Peyer's patch (tissue), 4 donors: ENCODE measurements at regions not wholly inside any gene's neighbourhood (a gene's known extent, or its start where the extent isn't known, plus 50 kb on each side); places are given as distances from the start of the nearest gene placed in this dataset.
"Not testable (repeated sequence)": the region's sequence is repeated elsewhere in the genome, so short reads cannot be mapped to it uniquely, and the experiment has no call there.

Experiments used
- DNase-seq, 3 donors: peaks; one replicate each; pipeline ENCODE4 v3.0.0-alpha.2; 2017 to 2019
- H3K27ac ChIP-seq, 4 donors: fragments of 200-600 bp; sonication (generic); one replicate each; pipeline ENCODE4 v1.5.1; 2016 to 2019
- H3K27me3 ChIP-seq, 2 donors: fragments of 200-600 bp; sonication (generic); one replicate each; pipeline ENCODE4 v1.5.1; 2019
- H3K36me3 ChIP-seq, 3 donors: fragments of 200-600 bp; sonication (generic); one replicate each; pipeline ENCODE4 v1.5.1; 2016 to 2019
- H3K4me1 ChIP-seq, 4 donors: fragments of 200-600 bp; sonication (generic); one replicate each; pipeline ENCODE4 v1.5.1; 2016 to 2019
- H3K4me3 ChIP-seq, 4 donors: fragments of 200-600 bp; sonication (generic); 1 replicate in 3 of 4; 2 replicates in 1 of 4; pipeline ENCODE4 v1.5.1; 2016 to 2019; ENCODE audit warnings: mild to moderate bottlenecking in 1 of 4
- H3K9me3 ChIP-seq, 4 donors: fragments of 200-600 bp; sonication (generic); one replicate each; pipeline ENCODE4 v1.5.1; 2016 to 2019; ENCODE audit warnings: mild to moderate bottlenecking in 1 of 4
- CTCF ChIP-seq, 6 experiments: fragments of 450-650 bp in 4 of 6; fragments of 200-600 bp in 2 of 6; sonication (generic) in 1 of 6; IDR thresholded peaks; one replicate each; pipeline ENCODE4 v1.5.1; 2017 to 2019; ENCODE audit warnings: antibody characterized with exemption in 6 of 6, mild to moderate bottlenecking in 3 of 6, moderate library complexity in 1 of 6
- POLR2A ChIP-seq, 2 donors: fragments of 450-650 bp; IDR thresholded peaks; one replicate each; pipeline ENCODE4 v1.5.1; 2017; ENCODE audit warnings: antibody characterized with exemption in 2 of 2, mild to moderate bottlenecking in 2 of 2, moderate library complexity in 2 of 2

- DNase-seq: no peak
- TF ChIP-seq POLR2A (IDR thresholded peaks at IDR 0.05) (no peak), CTCF (IDR thresholded peaks at IDR 0.05) (no peak)
- Histone ChIP-seq H3K4me3 (no peak overlapping the region), H3K9me3 (no peaks in the 10 kb centered on the region), H3K27ac (no peak overlapping the region), H3K36me3 (no peaks in the 10 kb centered on the region), H3K27me3 (no peaks in the 10 kb centered on the region), H3K4me1 (no peaks in the 10 kb centered on the region)
Observed at GRCh38 chr1:187605736-187606135, 777.0 kb downstream of the PLA2G4A start.

GRCh38 chr1:187615853-187616735 is 787.3 kb downstream of the PLA2G4A start:
- H3K4me3 ChIP-seq, DNase-seq, H3K27me3 ChIP-seq, H3K4me1 ChIP-seq, H3K36me3 ChIP-seq, H3K27ac ChIP-seq, H3K9me3 ChIP-seq: not testable (repeated sequence)

DNA sequence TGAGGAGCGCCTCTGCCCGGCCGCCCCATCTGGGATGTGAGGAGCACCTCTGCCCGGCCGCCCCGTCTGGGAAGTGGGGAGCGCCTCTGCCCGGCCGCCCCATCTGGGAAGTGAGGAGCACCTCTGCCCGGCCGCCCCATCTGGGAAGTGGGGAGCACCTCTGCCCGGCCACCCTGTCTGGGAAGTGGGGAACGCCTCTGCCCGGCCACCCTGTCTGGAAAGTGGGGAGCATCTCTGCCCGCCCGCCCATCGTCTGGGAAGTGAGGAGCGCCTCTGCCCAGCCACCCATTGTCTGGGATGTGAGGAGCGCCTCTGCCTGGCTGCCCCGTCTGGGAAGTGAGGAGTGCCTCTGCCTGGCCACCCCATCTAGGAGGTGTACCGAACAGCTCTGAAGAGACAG is 788.1 kb downstream of the PLA2G4A start:
- not testable (repeated sequence) for H3K9me3 ChIP-seq, H3K4me3 ChIP-seq, DNase-seq, H3K27ac ChIP-seq, H3K36me3 ChIP-seq, H3K27me3 ChIP-seq, H3K4me1 ChIP-seq

DNA sequence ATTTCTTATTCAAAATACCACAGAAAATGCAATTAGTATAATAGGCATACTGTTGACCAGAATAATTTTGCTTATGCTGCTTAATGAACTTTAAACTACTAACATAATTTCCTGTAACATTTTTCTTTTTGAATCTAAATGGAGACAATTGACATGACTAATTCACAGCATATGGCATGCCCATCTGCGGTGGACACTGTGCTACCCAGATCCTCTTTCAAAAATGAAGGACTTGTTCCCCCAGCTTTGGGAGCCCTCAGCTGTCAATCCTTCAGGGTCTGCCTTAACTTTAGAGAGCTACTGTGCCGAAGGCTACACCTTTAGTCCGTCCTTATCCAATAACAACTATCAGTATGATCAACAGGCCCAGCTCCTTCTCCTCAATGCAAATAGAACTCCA is 789.0 kb downstream of the PLA2G4A start:
- no peak for DNase-seq
- no peak overlapping the region for H3K4me3 ChIP-seq
- TF ChIP-seq CTCF (IDR thresholded peaks at IDR 0.05) (no peak), POLR2A (IDR thresholded peaks at IDR 0.05) (no peak)

DNA sequence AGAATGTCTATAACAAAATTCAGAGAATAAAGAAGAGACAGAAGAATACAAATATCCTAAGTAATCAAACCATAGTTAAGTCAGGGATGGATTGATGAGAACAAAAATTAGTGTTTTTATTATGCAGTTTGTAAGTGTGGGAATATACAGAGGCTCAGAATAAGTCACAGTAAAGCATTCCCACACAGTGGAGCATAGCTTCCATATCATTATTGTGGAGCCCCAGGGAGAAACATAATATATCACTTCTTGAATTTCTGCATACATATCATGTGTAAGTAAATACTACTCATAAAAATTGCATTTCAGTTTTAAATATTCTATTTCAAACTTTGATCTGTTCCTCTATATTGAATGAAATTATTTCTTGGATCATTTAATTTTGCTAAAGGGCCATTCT is 790.4 kb downstream of the PLA2G4A start:
- no peak overlapping the region for H3K4me3 ChIP-seq
- DNase-seq: no peak
- H3K36me3 ChIP-seq: no peaks in the 10 kb centered on the region
- no peaks in the 10 kb centered on the region for H3K9me3 ChIP-seq
- H3K4me1 ChIP-seq: no peaks in the 10 kb centered on the region
- H3K27me3 ChIP-seq: no peaks in the 10 kb centered on the region
- TF ChIP-seq CTCF (IDR thresholded peaks at IDR 0.05) (no peak), POLR2A (IDR thresholded peaks at IDR 0.05) (no peak)
- H3K27ac ChIP-seq: no peak overlapping the region

More for the DNA sequence above, 789.0 kb downstream of the PLA2G4A start:
- Histone ChIP-seq H3K36me3 (no peaks in the 10 kb centered on the region), H3K9me3 (no peaks in the 10 kb centered on the region), H3K27me3 (no peaks in the 10 kb centered on the region), H3K27ac (no peak overlapping the region), H3K4me1 (no peaks in the 10 kb centered on the region)

DNA sequence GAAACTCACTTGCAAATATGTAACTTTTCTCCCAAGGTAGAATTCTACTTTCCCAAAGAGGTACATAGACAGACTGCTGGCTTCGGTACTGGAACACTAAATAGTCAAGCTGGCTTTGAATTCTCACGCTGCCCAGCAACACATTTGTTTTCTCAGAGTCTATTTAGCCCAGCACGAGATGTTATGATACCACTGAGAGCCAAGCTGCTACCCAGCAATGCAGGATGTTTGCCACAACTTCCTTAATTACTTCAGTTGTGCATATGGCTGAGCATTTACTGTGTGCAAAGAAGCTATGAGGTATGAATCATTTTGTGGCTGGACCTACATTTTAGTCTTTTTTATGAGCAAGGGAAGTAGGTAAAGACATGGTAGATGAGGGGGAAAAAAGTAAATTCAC is 793.2 kb downstream of the PLA2G4A start:
- DNase-seq: no peak
- no peak overlapping the region for H3K27ac ChIP-seq
- no peaks in the 10 kb centered on the region for H3K27me3 ChIP-seq
- H3K9me3 ChIP-seq: no peaks in the 10 kb centered on the region
- H3K36me3 ChIP-seq: no peaks in the 10 kb centered on the region
- TF ChIP-seq CTCF (IDR thresholded peaks at IDR 0.05) (no peak), POLR2A (IDR thresholded peaks at IDR 0.05) (no peak)
- H3K4me1 ChIP-seq: no peaks in the 10 kb centered on the region
- H3K4me3 ChIP-seq: no peak overlapping the region

DNA sequence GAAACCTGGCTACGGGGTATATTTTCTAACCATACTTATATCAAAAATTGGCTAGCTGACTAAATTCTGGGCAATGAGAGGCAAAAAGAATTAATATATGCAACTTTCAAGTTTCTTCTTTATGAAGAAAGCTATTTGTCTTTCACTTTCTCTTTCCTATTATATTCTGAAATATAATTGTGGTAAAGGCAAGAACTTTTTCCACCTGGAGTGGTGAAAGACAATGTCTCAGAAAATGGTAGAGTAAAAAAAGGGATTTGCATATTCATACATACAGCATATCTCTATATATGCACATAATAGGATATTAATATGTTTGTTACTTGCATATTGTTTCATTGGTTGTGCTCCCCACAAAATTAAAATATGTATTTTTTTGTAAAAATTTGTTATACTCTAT is 793.8 kb downstream of the PLA2G4A start:
- H3K4me3 ChIP-seq: no peak overlapping the region
- H3K9me3 ChIP-seq: no peaks in the 10 kb centered on the region
- H3K27ac ChIP-seq: no peak overlapping the region
- TF ChIP-seq CTCF (IDR thresholded peaks at IDR 0.05): no peak
- no peak for TF ChIP-seq POLR2A (IDR thresholded peaks at IDR 0.05)
- DNase-seq: no peak
- H3K27me3 ChIP-seq: no peaks in the 10 kb centered on the region
- no peaks in the 10 kb centered on the region for H3K4me1 ChIP-seq
- H3K36me3 ChIP-seq: no peaks in the 10 kb centered on the region
